Endothelial cell (in vitro differentiated cells): ENCODE measurements at regions not wholly inside any gene's neighbourhood (a gene's known extent, or its start where the extent isn't known, plus 50 kb on each side); places are given as distances from the start of the nearest gene placed in this dataset.
A peak's percentile ranks its signal among the peaks of the same experiment; 100 is the strongest.

ENCODE experiments used
- DNase-seq: peaks from one replicate; pipeline ENCODE4 v3.0.0; 2021; ENCODE audit warnings: low spot score
- H3K27ac Mint-ChIP-seq: one replicate; pipeline ENCODE4 v1.8.0; 2021; ENCODE audit warnings: mixed read lengths, inconsistent platforms; ENCODE audit not compliant: unreplicated experiment
- H3K27me3 Mint-ChIP-seq: one replicate; pipeline ENCODE4 v1.8.0; 2021; ENCODE audit warnings: mild to moderate bottlenecking, moderate library complexity, mixed read lengths, inconsistent platforms; ENCODE audit not compliant: unreplicated experiment
- H3K36me3 Mint-ChIP-seq: one replicate; pipeline ENCODE4 v1.8.0; 2021; ENCODE audit warnings: mild to moderate bottlenecking, low read depth, mixed read lengths, inconsistent platforms; ENCODE audit not compliant: unreplicated experiment
- H3K4me1 Mint-ChIP-seq: one replicate; pipeline ENCODE4 v1.8.0; 2021; ENCODE audit warnings: mild to moderate bottlenecking, mixed read lengths, inconsistent platforms; ENCODE audit not compliant: unreplicated experiment
- H3K4me3 Mint-ChIP-seq: one replicate; pipeline ENCODE4 v1.8.0; 2021; ENCODE audit warnings: mild to moderate bottlenecking, mixed read lengths, inconsistent platforms; ENCODE audit not compliant: unreplicated experiment
- H3K9me3 Mint-ChIP-seq: one replicate; pipeline ENCODE4 v1.8.0; 2021; ENCODE audit warnings: mixed read lengths, inconsistent platforms; ENCODE audit not compliant: unreplicated experiment
- CTCF ChIP-seq: fragments of 200-600 bp; sonication (generic); IDR thresholded peaks from one replicate; pipeline ENCODE4 v1.5.0; 2021; ENCODE audit warnings: antibody characterized with exemption; ENCODE audit not compliant: unreplicated experiment

- DNase-seq: no peak
- TF ChIP-seq CTCF: no peak
- Mint-ChIP-seq H3K9me3 (no peaks in the 10 kb centered on the region), H3K4me3 (no peak overlapping the region), H3K27me3 (peaks cover 6% of the 10 kb centered on the region), H3K27ac (peak overlapping the region; percentile 27), H3K4me1 (peaks cover 51% of the 10 kb centered on the region), H3K36me3 (no peaks in the 10 kb centered on the region)
Observed at GRCh38 chr1:224505454-224506093, 71.0 kb upstream of the WDR26 start.

GRCh38 chr1:224506141-224506814 lies 71.7 kb upstream of the WDR26 start:
- Mint-ChIP-seq H3K27me3 (peaks cover 6% of the 10 kb centered on the region), H3K27ac (no peak overlapping the region), H3K9me3 (no peaks in the 10 kb centered on the region), H3K36me3 (no peaks in the 10 kb centered on the region), H3K4me1 (peaks cover 44% of the 10 kb centered on the region), H3K4me3 (no peak overlapping the region)
- no peak for TF ChIP-seq CTCF
- DNase-seq: no peak

GRCh38 chr1:224507771-224508523 lies 73.3 kb upstream of the WDR26 start:
- H3K36me3 Mint-ChIP-seq: no peaks in the 10 kb centered on the region
- DNase-seq: no peak
- H3K9me3 Mint-ChIP-seq: no peaks in the 10 kb centered on the region
- TF ChIP-seq CTCF: no peak
- H3K27me3 Mint-ChIP-seq: no peaks in the 10 kb centered on the region
- H3K4me1 Mint-ChIP-seq: peaks cover 32% of the 10 kb centered on the region
- H3K27ac Mint-ChIP-seq: no peak overlapping the region
- H3K4me3 Mint-ChIP-seq: no peak overlapping the region

- no peaks in the 10 kb centered on the region for H3K9me3 Mint-ChIP-seq
- DNase-seq: no peak
- H3K4me1 Mint-ChIP-seq: peaks cover 28% of the 10 kb centered on the region
- H3K27ac Mint-ChIP-seq: no peak overlapping the region
- no peak for TF ChIP-seq CTCF
- H3K27me3 Mint-ChIP-seq: no peaks in the 10 kb centered on the region
- H3K36me3 Mint-ChIP-seq: no peaks in the 10 kb centered on the region
- H3K4me3 Mint-ChIP-seq: no peak overlapping the region
Observed at GRCh38 chr1:224509907-224510306, 75.3 kb upstream of the WDR26 start.
